NCI-H526 treated with DMSO at 0.1 percent for 48 hours (cell line): ENCODE measurements at regions not wholly inside any gene's neighbourhood (a gene's known extent, or its start where the extent isn't known, plus 50 kb on each side); places are given as distances from the start of the nearest gene placed in this dataset.

Source experiments
- DNase-seq: peaks from one replicate; lab custom pipeline; 2025; lab: John Stamatoyannopoulos, UW

DNA sequence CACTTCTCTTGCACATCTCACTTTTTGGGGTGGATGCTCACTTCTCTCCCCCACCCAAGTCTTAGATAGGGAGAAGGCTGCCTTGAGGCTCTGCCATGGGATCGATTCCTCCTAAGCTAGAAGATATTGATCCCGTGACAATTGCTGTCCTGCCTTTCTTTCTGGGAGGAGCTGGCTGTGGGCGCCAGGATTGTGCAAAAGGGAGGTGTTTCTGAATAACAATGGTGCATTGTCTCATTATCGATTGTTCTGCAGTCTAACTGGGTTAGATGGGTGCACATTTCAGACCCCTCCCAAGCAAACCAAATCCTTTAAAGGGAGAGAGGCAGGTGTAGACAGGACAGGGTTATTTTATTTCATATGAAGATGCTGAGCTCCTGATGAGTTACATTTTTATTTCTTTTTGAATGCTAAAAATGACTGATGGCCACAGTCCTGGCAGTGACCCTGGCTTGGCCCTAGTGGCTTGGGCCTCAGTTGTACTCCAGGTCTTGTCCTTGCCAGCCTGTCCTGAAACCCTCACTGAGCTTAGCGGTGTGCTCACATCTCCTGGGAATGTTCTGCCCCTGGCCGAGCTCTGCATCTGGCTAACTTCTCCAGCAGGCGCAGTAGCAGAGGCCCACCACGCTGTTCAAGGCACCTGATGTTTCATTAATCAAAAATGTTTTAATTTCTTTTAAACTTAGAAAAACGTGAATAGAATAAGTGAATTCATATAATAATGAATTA, 99.0 kb upstream of the KAZN start:
- DNase-seq, result no peak

- no peak for DNase-seq
Observed at GRCh38 chr1:14500041-14500440, 98.4 kb upstream of the KAZN start.

DNA sequence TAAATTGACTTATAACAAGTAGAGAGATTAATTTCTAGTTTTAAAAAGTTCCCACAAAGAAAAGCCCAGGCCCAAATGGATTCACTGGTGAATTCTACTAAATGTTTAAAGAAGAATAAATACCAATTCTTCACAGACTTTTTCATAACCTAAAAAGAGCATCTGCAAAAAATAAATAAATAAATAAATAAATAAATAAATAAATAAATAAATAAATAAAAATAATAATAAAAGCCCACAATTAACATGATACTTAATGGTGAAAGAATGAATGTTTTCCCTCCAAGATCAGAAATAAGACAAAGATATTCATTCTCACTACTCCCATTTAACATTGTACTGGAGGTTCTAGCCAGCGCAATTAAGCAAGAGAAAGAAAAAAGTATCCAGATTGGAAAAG, 97.6 kb upstream of the KAZN start:
- DNase-seq, result no peak

GRCh38 chr1:14504517-14504916, 94.0 kb upstream of the KAZN start:
- no peak for DNase-seq

- DNase-seq, result no peak
Observed at GRCh38 chr1:14506471-14507255, 91.8 kb upstream of the KAZN start.

DNA sequence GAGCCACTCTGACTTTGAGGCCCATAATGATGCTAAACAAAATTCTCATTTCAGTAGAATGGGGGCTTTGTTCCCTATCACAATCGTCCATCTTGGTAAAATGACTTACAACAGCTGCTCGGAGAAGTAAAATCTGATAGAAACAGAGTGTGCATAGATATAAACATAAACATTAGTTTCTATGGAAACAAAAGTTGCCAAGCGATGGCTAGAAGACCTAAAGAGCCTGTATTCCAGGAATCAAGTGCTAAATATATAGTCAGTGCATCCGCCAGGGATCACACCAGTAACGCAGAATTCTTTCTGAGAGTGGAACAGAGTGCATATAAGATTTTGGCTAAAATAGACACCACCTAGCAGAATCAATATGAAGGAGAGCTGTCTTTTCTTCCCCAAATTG, 91.2 kb upstream of the KAZN start:
- DNase-seq, result no peak

- DNase-seq, result no peak
Observed at GRCh38 chr1:14508613-14509012, 89.9 kb upstream of the KAZN start.

- no peak for DNase-seq
Observed at GRCh38 chr1:14511166-14511680, 87.3 kb upstream of the KAZN start.

DNA sequence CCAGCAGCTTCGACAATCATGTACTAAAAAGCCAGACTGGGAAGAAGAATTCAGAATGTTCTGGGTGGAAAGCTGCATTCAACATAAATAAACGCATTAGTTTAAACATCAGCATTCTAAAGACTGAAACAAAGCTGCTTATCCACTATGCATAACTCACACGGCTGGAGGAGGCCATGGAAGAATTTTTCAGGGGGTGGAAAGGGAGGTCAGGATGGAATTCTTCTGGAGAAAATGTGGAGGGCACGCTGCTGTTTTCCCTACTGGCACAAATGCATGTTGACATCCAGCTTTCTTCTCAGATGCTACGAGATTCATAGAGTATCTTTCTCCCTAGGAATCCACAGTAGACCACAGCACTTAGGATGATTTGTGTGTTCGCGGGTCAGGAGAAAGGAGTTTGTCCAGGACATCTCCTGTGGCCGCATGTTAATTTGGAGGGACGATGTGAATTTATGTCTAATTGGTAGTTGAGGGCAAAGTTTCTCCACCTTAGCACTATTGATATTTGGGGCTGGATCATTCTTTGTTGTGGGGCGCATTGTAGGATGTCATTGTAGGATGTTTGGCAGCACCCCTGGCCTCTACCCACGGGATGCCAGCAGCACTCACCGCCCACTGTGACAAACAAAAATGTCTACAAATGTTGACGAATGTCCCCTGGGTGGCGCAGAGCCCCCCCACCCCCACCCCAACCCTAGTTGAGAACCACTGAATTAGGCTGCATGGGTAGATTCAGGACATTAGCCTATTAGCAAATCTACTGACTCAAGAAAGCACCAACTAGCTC, 86.5 kb upstream of the KAZN start:
- DNase-seq, result no peak

DNA sequence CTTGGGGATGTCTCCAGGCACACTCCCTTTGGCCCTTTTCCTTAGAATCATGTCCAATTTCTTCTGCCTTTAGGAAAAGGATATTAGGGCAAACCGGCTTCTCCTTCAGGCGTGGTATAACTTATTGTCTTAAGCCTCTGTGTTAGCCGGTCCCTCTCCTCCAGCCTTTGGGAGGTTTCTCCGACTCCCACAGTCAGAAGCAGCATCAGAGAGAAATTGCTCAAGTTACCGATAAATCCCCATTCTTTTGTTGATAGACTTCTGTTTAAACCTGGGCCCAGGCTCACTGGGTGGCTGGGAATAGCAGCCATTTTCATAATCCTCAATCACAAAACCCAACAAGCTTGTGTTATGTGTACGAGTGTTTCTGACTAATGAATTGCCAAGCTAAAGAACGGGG, 85.4 kb upstream of the KAZN start:
- DNase-seq, result no peak

- no peak for DNase-seq
Observed at GRCh38 chr1:14514739-14515138, 83.7 kb upstream of the KAZN start.

DNA sequence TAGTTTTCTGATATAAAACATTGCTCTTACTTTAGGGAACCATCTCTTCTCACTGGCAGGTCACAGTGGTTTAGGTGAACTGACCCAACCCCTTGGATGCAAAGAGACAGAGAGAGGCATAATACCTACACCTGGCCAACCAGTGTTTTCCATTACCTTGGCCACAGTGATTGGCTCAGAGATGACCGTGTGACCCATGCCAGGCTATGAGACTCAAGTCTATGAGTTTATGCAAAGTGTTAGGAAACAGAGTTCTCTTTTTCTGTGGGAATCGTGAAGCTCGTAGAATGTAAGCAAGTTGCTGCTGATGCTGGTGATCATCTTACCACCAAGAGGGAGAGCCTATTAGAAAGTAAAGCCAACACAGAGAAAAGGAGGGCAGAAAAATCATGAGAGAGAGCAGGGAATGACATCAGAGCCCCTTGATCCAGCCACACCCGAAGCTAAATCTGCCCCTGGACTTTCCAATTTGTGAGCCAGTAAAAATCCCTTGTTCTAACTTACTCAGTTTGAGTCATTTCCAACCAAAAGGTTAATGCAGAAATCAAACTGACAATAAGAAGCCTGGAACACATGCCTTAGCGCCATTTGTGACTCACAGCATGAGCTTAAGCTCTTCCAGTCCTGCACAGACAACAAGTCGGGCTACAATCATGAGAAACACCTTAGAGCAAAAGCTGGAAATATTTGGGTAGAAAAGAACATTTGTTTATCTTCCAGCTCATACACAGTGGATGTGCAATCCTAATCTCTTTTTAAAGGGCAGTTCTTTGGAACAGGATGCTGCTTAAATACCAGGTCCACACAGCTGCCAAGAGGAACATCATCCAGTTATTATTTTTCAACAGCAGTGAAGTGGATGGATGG, 81.3 kb upstream of the KAZN start:
- DNase-seq, result no peak

DNA sequence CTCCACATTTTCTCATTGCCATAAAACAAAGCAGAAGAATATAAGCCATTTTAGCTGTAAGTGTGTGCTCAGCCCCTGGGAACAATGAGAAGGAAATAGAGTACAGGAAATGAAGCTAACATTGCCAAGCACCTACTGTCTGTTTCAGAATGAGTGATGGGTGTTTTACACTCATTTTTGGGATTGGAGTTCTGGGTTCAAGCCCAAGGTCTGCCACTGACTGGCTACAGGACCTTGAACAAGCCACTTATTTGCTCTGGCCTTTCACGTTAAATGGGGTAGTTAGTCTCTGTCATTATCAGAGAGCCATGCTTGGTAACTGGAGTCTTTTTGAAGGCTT, 80.7 kb upstream of the KAZN start:
- no peak for DNase-seq

GRCh38 chr1:14519976-14520375, 78.5 kb upstream of the KAZN start:
- DNase-seq, result no peak

GRCh38 chr1:14520514-14521163, 77.8 kb upstream of the KAZN start:
- DNase-seq, result no peak

- no peak for DNase-seq
Observed at GRCh38 chr1:14521622-14522021, 76.9 kb upstream of the KAZN start.

GRCh38 chr1:14522077-14522925, 76.2 kb upstream of the KAZN start:
- DNase-seq, result no peak

- DNase-seq, result no peak
Observed at GRCh38 chr1:14522926-14523241, 75.6 kb upstream of the KAZN start.

DNA sequence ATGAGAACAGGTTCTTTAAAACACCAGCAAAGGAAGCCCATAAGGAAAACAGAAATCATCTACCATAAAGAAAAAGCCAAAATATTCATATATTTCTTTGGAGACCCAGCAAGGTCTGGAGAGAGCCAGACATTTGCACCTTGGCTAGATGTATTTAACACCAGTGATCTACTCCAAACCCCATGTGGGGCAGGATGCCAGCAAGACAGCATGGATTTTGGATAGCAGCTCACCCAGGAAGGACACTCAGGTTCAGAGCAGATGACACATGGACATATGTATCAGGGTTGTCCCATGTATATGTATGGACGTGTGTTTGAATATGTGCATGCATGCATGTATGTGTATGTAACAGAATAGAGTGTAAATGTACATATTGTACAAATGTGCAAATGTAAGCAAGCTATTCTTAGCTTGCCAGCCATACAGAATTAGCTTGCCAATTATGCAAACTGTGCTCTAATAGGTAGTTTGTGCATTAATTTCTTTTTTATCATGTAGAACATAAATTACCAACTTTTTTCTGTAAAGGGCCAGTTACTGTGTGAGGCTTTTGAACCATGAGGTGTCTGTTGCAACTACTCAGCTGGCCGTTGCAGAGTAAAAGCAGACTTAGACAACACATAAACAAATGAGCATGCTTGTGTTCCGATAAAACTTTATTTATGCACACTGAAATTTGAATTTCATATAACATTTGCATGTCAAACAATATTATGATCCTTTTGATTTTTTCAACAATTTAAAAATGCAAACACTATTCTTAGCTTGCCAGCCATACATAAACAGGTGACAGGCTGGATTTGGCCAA, 73.5 kb upstream of the KAZN start:
- peak; percentile 98 for DNase-seq

DNA sequence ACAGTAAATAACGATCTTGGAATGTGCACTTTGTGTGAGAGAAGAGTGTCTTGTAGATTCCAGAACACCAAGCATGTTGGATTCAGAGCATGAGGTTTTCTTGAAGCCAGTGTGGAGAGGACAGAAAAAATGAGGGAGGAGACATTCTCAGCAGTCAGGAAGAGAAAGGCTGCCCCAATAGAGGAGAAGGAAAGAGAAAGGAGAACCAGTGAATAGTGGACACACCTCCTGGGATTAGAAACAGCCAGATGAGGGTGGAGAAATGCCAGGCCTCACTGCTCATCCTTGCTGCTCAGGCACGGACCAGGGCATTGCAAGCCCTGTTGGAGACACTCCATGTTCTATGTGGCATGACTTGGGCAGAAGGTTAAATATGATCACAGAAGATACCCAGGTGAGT, 69.0 kb upstream of the KAZN start:
- DNase-seq, result no peak
